ENCODE measurements at regions not wholly inside any gene's neighbourhood (a gene's known extent, or its start where the extent isn't known, plus 50 kb on each side); places are given as distances from the start of the nearest gene placed in this dataset.

DNA sequence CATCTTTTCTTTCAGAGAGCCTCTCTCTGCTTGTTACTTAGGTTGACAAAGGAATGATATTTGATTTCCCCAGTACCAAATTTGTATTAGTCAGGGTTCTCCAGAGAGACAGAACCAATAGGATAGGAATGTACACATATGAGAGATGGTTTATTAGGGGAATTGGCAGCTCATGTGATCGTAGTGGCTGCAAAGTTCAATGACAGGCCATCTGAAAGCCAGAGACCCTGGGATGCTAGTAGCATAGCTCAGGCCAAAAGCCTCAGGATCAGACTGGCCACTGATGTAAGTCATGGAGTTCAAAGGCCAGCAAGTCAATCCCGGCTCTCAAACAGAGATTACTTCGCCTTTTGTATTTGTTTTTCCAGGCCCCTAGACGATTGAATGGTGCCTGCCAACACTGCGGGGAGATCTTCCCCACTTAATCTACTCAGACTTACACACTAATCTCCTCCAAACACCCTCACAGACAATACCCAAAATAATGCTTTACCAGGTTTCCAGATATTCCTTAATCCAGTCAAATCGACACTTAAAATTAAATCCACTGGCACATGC lies 215.5 kb downstream of the ALDH8A1 start:
- no peak for TF ChIP-seq EP300 (IDR thresholded peaks at IDR 0.05)
- WGBS, 2 donors: 76 to 85% methylated on average over 6 of the region's 6 CpGs
- no peaks in the 10 kb centered on the region for H3K27me3 ChIP-seq
- H3K27ac ChIP-seq: no peak overlapping the region
- H3K9me3 ChIP-seq: no peaks in the 10 kb centered on the region
- DNase-seq: no peak
- no peaks in the 10 kb centered on the region for H3K4me1 ChIP-seq
- H3K36me3 ChIP-seq: no peaks in the 10 kb centered on the region
- no peak overlapping the region for H3K4me3 ChIP-seq
- intact Hi-C loops (cut with DNase I): no loop called here

DNA sequence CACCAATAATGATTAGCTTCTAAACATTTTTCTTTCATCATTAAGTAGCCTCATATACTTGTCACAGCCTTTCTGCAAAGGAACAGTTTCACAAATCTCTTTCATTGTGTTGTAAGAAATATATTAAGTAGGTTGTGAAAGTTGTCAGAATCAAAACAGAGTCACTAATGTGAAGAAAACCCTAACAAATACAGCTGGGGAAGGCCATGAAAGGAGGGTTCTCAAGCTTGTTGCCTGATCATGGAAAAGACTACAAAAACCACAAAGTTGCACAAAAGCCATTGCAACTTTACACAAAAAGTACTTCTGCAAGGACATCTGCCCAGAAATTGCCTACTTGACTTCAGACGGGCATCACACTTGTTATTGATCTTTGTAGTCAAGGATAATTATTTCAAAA lies 216.1 kb downstream of the ALDH8A1 start:
- Histone ChIP-seq H3K4me3 (no peak overlapping the region), H3K36me3 (no peaks in the 10 kb centered on the region), H3K27ac (no peak overlapping the region), H3K27me3 (no peaks in the 10 kb centered on the region), H3K4me1 (no peaks in the 10 kb centered on the region), H3K9me3 (no peaks in the 10 kb centered on the region)
- no peak for DNase-seq
- intact Hi-C loops (cut with DNase I): no loop called here
- no peak for TF ChIP-seq EP300 (IDR thresholded peaks at IDR 0.05)
- TF ChIP-seq POLR2AphosphoS5 (IDR thresholded peaks at IDR 0.05): no peak
- TF ChIP-seq POLR2A (IDR thresholded peaks at IDR 0.05): no peak
- TF ChIP-seq CTCF (IDR thresholded peaks at IDR 0.05): no peak
- WGBS, 2 donors: 80 to 83% methylated on average over 1 of the region's 1 CpG

GRCh38 chr6:134732763-134733162 lies 217.1 kb downstream of the ALDH8A1 start:
- Histone ChIP-seq H3K9me3 (no peaks in the 10 kb centered on the region), H3K4me3 (no peak overlapping the region), H3K4me1 (no peaks in the 10 kb centered on the region), H3K27ac (no peak overlapping the region), H3K27me3 (no peaks in the 10 kb centered on the region), H3K36me3 (no peaks in the 10 kb centered on the region)
- no peak for DNase-seq
- intact Hi-C loops (cut with DNase I): no loop called here
- WGBS, 2 donors: 78 to 94% methylated on average over 4 of the region's 4 CpGs
- TF ChIP-seq POLR2AphosphoS5 (IDR thresholded peaks at IDR 0.05): no peak
- no peak for TF ChIP-seq EP300 (IDR thresholded peaks at IDR 0.05)
- TF ChIP-seq CTCF (IDR thresholded peaks at IDR 0.05): no peak
- no peak for TF ChIP-seq POLR2A (IDR thresholded peaks at IDR 0.05)

- no peak for DNase-seq
- WGBS, 2 donors: 87 to 96% methylated on average over 1 of the region's 1 CpG
- no peaks in the 10 kb centered on the region for H3K36me3 ChIP-seq
- TF ChIP-seq EP300 (IDR thresholded peaks at IDR 0.05) (no peak), CTCF (IDR thresholded peaks at IDR 0.05) (no peak)
- intact Hi-C loops (cut with DNase I): no loop called here
- no peaks in the 10 kb centered on the region for H3K4me1 ChIP-seq
- no peak overlapping the region for H3K4me3 ChIP-seq
- H3K27me3 ChIP-seq: no peaks in the 10 kb centered on the region
- H3K27ac ChIP-seq: no peak overlapping the region
- H3K9me3 ChIP-seq: no peaks in the 10 kb centered on the region
Measured at GRCh38 chr6:134731615-134732014, 218.3 kb downstream of the ALDH8A1 start.

- WGBS, 2 donors: 92 to 94% methylated on average over 8 of the region's 8 CpGs
Measured at GRCh38 chr6:134730013-134730412, 219.9 kb downstream of the ALDH8A1 start.

More at GRCh38 chr6:134730013-134730412, 219.9 kb downstream of the ALDH8A1 start:
- DNase-seq: no peak
- no peak overlapping the region for H3K27ac ChIP-seq
- intact Hi-C loops (cut with DNase I): no loop called here
- no peak for TF ChIP-seq EP300 (IDR thresholded peaks at IDR 0.05)
- no peak for TF ChIP-seq CTCF (IDR thresholded peaks at IDR 0.05)
- TF ChIP-seq POLR2A (IDR thresholded peaks at IDR 0.05): no peak
- TF ChIP-seq POLR2AphosphoS5 (IDR thresholded peaks at IDR 0.05): no peak
- H3K4me3 ChIP-seq: no peak overlapping the region
- peaks cover 0 to 3% (median 2%) of the 10 kb centered on the region in 4 donors for H3K4me1 ChIP-seq
- H3K36me3 ChIP-seq: no peaks in the 10 kb centered on the region
- H3K9me3 ChIP-seq: no peaks in the 10 kb centered on the region
- H3K27me3 ChIP-seq: no peaks in the 10 kb centered on the region
